ENCODE measurements at regions not wholly inside any gene's neighbourhood (a gene's known extent, or its start where the extent isn't known, plus 50 kb on each side); places are given as distances from the start of the nearest gene placed in this dataset.
"Not testable (repeated sequence)": the region's sequence is repeated elsewhere in the genome, so short reads cannot be mapped to it uniquely, and the experiment has no call there.

- Histone ChIP-seq H3K27me3 (no peaks in the 10 kb centered on the region), H3K4me1 (no peaks in the 10 kb centered on the region), H3K4me3 (no peak overlapping the region), H3K27ac (no peak overlapping the region), H3K9me3 (peaks cover 0 to 11% (median 1%) of the 10 kb centered on the region in 3 donors), H3K36me3 (no peaks in the 10 kb centered on the region)
- intact Hi-C loops (cut with DNase I; ENCODE audit: low total_unique reads): no loop called here
- no peak for DNase-seq
- no peak for TF ChIP-seq CTCF (IDR thresholded peaks at IDR 0.05)
Observed at GRCh38 chr3:175940881-175941280, 1081.7 kb downstream of the NAALADL2 start.

GRCh38 chr3:175940243-175940642 is 1081.1 kb downstream of the NAALADL2 start:
- Histone ChIP-seq H3K4me3 (no peak overlapping the region), H3K4me1 (no peaks in the 10 kb centered on the region), H3K27me3 (no peaks in the 10 kb centered on the region), H3K36me3 (no peaks in the 10 kb centered on the region), H3K9me3 (peaks cover 0 to 11% (median 7%) of the 10 kb centered on the region in 3 donors), H3K27ac (no peak overlapping the region)
- intact Hi-C loops (cut with DNase I; ENCODE audit: low total_unique reads): no loop called here
- no peak for TF ChIP-seq CTCF (IDR thresholded peaks at IDR 0.05)
- no peak for DNase-seq

- H3K27ac ChIP-seq; H3K4me1 ChIP-seq; H3K27me3 ChIP-seq; H3K4me3 ChIP-seq; intact Hi-C loops (cut with DNase I; ENCODE audit: low total_unique reads); H3K36me3 ChIP-seq; DNase-seq: not testable (repeated sequence)
- peaks cover 0 to 11% (median 11%) of the 10 kb centered on the region in 3 donors for H3K9me3 ChIP-seq
Observed at GRCh38 chr3:175937367-175937766, 1078.2 kb downstream of the NAALADL2 start.

- no peak overlapping the region for H3K4me3 ChIP-seq
- H3K9me3 ChIP-seq: peaks cover 0 to 11% (median 11%) of the 10 kb centered on the region in 3 donors
- intact Hi-C loops (cut with DNase I; ENCODE audit: low total_unique reads): no loop called here
- no peaks in the 10 kb centered on the region for H3K27me3 ChIP-seq
- DNase-seq: no peak
- H3K36me3 ChIP-seq: no peaks in the 10 kb centered on the region
- H3K4me1 ChIP-seq: no peaks in the 10 kb centered on the region
- TF ChIP-seq CTCF (IDR thresholded peaks at IDR 0.05): no peak
- H3K27ac ChIP-seq: no peak overlapping the region
Observed at GRCh38 chr3:175932586-175932985, 1073.5 kb downstream of the NAALADL2 start.

GRCh38 chr3:175919133-175919532 is 1060.0 kb downstream of the NAALADL2 start:
- no peak for TF ChIP-seq CTCF (IDR thresholded peaks at IDR 0.05)
- Histone ChIP-seq H3K36me3 (no peaks in the 10 kb centered on the region), H3K27me3 (no peaks in the 10 kb centered on the region), H3K9me3 (peaks cover 0 to 9% (median 7%) of the 10 kb centered on the region in 3 donors), H3K4me1 (peaks cover 0 to 19% (median 3%) of the 10 kb centered on the region in 4 donors), H3K27ac (no peak overlapping the region), H3K4me3 (no peak overlapping the region)
- no peak for DNase-seq
- intact Hi-C loops (cut with DNase I; ENCODE audit: low total_unique reads): no loop called here

GRCh38 chr3:175916191-175916934 is 1057.2 kb downstream of the NAALADL2 start:
- intact Hi-C loops (cut with DNase I; ENCODE audit: low total_unique reads): no loop called here
- Histone ChIP-seq H3K27me3 (no peaks in the 10 kb centered on the region), H3K4me3 (no peak overlapping the region), H3K4me1 (peaks cover 0 to 19% (median 3%) of the 10 kb centered on the region in 4 donors), H3K36me3 (no peaks in the 10 kb centered on the region), H3K27ac (no peak overlapping the region), H3K9me3 (peaks cover 0 to 9% (median 7%) of the 10 kb centered on the region in 3 donors)
- no peak for TF ChIP-seq CTCF (IDR thresholded peaks at IDR 0.05)
- no peak for DNase-seq
